Stomach (tissue), 8 donors: ENCODE measurements at regions not wholly inside any gene's neighbourhood (a gene's known extent, or its start where the extent isn't known, plus 50 kb on each side); places are given as distances from the start of the nearest gene placed in this dataset.

Experiments used
- DNase-seq, 2 donors: peaks; one replicate each; pipeline versions ENCODE4 v3.0.0 to v3.0.0-alpha.2; 2013 to 2019
- H3K27ac ChIP-seq, 5 donors: fragments of 200-600 bp in 4 of 5; sonication (generic) in 4 of 5; one replicate each; pipeline ENCODE4 v1.5.1; 2013 to 2019; ENCODE audit warnings: mild to moderate bottlenecking in 1 of 5, moderate library complexity in 1 of 5
- H3K27me3 ChIP-seq, 3 donors: fragments of 200-600 bp; sonication (generic); one replicate each; pipeline ENCODE4 v1.5.1; 2017 to 2019; ENCODE audit warnings: mixed run types in 1 of 3
- H3K36me3 ChIP-seq, 4 donors: fragments of 200-600 bp; sonication (generic); 1 replicate in 3 of 4; 2 replicates in 1 of 4; pipeline ENCODE4 v1.5.1; 2016 to 2019
- H3K4me1 ChIP-seq, 4 donors: fragments of 200-600 bp; sonication (generic); one replicate each; pipeline ENCODE4 v1.5.1; 2016 to 2019
- H3K4me3 ChIP-seq, 4 donors: fragments of 200-600 bp; sonication (generic) in 3 of 4; one replicate each; pipeline ENCODE4 v1.5.1; 2016 to 2019; ENCODE audit warnings: mild to moderate bottlenecking in 1 of 4
- H3K9me3 ChIP-seq, 4 donors: fragments of 200-600 bp; sonication (generic); one replicate each; pipeline ENCODE4 v1.5.1; 2016 to 2019
- CTCF ChIP-seq, 7 experiments: fragments of 450-650 bp in 4 of 7; fragments of 200-600 bp in 3 of 7; sonication (generic) in 3 of 7; IDR thresholded peaks; one replicate each; pipeline ENCODE4 v1.5.1; 2016 to 2019; ENCODE audit warnings: antibody characterized with exemption in 7 of 7, control low read depth in 2 of 7, mild to moderate bottlenecking in 1 of 7
- EP300 ChIP-seq: sonication (generic); formaldehyde crosslinking; IDR thresholded peaks from one replicate; pipeline ENCODE4 v1.6.1; 2017; ENCODE audit warnings: antibody characterized with exemption
- POLR2A ChIP-seq, 4 donors: fragments of 450-650 bp; IDR thresholded peaks; one replicate each; pipeline ENCODE4 v1.6.1; 2016; ENCODE audit warnings: antibody characterized with exemption in 4 of 4, control low read depth in 2 of 4, mild to moderate bottlenecking in 1 of 4, moderate library complexity in 1 of 4
- POLR2AphosphoS5 ChIP-seq, 3 donors: sonication (generic); formaldehyde crosslinking; IDR thresholded peaks; one replicate each; pipeline ENCODE4 v1.6.1; 2016; ENCODE audit warnings: antibody characterized with exemption in 3 of 3
- WGBS, 5 donors: extraction: QIAGEN DNeasy Blood & Tissue Kit in 3 of 5; methylation state at CpG; one replicate each; pipeline versions ENCODE4 v1.1.5 to v1.1.7; 2013 to 2018; 5-methylcytosine and 5-hydroxymethylcytosine counted together
- intact Hi-C: fragments of 100-400 bp; cut with DNase I; formaldehyde crosslinking; loops from one replicate; pipeline ENCODE4 v1.15.1; 2023; ENCODE audit warnings: low total_unique reads
- donor health status: healthy with polysubstance abuse.
- donor health status: Bipolar disorder and iron deficiency.
- donor health status: healthy.

GRCh38 chr6:12528581-12529363, 187.8 kb upstream of the PHACTR1 start:
- peak in 1 of 2 donors; percentile 14 for DNase-seq
- Histone ChIP-seq H3K27me3 (no peaks in the 10 kb centered on the region), H3K4me3 (no peak overlapping the region), H3K36me3 (no peaks in the 10 kb centered on the region), H3K27ac (no peak overlapping the region), H3K9me3 (peaks cover 0 to 3% (median 0%) of the 10 kb centered on the region in 4 donors), H3K4me1 (peaks cover 0 to 13% (median 0%) of the 10 kb centered on the region in 4 donors)
- TF ChIP-seq EP300 (no peak), POLR2A (IDR thresholded peaks at IDR 0.05) (no peak), POLR2AphosphoS5 (IDR thresholded peaks at IDR 0.05) (no peak), CTCF (IDR thresholded peaks at IDR 0.05) (no peak)
- WGBS, 5 donors, result 35 to 45% (median 41%) methylated on average over 8 of the region's 8 CpGs
- intact Hi-C loops, result no loop called here

DNA sequence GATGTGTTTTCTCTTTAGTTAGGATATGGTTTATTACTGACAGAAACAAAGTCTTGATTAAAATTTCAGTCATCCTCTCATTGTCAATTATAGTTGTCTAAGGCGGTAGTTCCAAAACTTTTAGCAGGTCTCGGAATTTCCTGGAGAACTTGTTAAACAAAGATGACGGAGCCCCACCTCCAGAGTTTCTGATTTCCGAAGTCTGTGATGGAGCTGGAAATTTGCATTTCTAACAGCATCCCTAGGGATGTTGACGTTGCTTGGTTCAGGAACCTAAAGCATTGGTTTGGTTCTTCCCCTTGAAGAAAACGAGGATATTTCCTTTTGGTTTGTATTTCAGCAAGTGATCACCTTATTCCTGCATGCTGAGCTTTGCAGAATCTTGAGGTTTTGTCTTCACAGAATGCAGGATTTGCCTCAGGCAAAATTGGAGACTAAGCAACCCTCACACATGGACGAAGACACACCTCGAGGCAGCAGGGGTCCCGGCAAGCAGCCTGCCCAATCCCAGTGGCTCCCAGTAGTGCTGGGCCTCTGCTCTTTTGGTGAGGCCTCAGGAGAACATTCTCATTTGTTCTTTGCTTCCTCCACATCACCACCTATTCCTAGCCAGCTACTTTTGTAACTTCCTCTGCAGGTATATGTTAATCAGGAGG, 187.1 kb upstream of the PHACTR1 start:
- intact Hi-C loops, result no loop called here
- H3K4me3 ChIP-seq, result no peak overlapping the region
- TF ChIP-seq CTCF (IDR thresholded peaks at IDR 0.05) (no peak), POLR2AphosphoS5 (IDR thresholded peaks at IDR 0.05) (no peak), POLR2A (IDR thresholded peaks at IDR 0.05) (no peak)
- H3K27ac ChIP-seq, result no peak overlapping the region
- H3K36me3 ChIP-seq, result no peaks in the 10 kb centered on the region
- 70 to 90% (median 83%) methylated on average over 9 of the region's 9 CpGs for WGBS, 5 donors
- peaks cover 0 to 13% (median 0%) of the 10 kb centered on the region in 4 donors for H3K4me1 ChIP-seq
- no peaks in the 10 kb centered on the region for H3K27me3 ChIP-seq
- H3K9me3 ChIP-seq, result peaks cover 0 to 2% (median 0%) of the 10 kb centered on the region in 4 donors
- no peak for DNase-seq

DNA sequence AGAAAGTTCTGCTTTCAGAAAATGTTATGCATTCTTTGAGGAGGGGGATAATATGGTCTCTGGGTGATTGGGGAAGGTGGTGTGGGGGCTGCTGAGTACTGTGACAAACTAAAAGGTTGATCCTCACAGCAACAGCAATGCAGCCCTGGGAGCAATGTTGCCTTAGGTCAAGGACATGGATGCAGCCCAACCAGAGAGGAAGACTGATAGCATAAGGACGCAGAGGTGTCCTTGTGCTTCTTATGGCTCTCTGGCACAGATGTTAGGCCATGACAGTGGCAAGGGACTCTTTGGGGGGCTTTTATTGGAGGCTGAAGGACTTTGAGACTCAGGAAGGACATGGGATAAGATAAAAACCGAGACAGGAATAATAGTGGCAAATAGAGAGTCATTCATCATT, 186.2 kb upstream of the PHACTR1 start:
- no peak overlapping the region for H3K4me3 ChIP-seq
- DNase-seq, result no peak
- no peak overlapping the region for H3K27ac ChIP-seq
- 56 to 77% (median 69%) methylated on average over 2 of the region's 2 CpGs for WGBS, 5 donors
- no peaks in the 10 kb centered on the region for H3K36me3 ChIP-seq
- peaks cover 0 to 13% (median 0%) of the 10 kb centered on the region in 4 donors for H3K4me1 ChIP-seq
- H3K27me3 ChIP-seq, result no peaks in the 10 kb centered on the region
- H3K9me3 ChIP-seq, result no peaks in the 10 kb centered on the region
- no peak for TF ChIP-seq CTCF (IDR thresholded peaks at IDR 0.05)
- no peak for TF ChIP-seq POLR2AphosphoS5 (IDR thresholded peaks at IDR 0.05)
- no peak for TF ChIP-seq POLR2A (IDR thresholded peaks at IDR 0.05)
- TF ChIP-seq EP300, result no peak
- intact Hi-C loops, result no loop called here

DNA sequence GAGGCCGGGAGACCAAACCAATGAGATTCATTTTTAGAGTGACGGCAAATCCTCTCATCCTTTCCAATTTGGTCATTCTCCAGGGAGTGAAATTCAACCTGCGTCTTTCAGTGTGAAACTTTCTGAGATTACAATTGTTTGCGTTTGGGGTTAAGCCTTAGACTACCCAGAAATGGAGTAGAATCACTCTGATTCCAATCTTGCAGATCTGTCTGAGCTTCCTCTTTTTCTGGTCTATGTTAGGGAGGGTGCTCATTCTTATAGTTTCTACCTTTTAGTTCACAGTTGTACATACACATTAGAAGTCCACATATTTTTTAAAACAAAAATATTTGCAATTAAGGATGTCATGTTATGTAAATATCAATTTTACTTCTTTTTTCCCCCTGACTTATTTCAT, 183.0 kb upstream of the PHACTR1 start:
- no peak overlapping the region for H3K4me3 ChIP-seq
- intact Hi-C loops, result no loop called here
- H3K36me3 ChIP-seq, result no peaks in the 10 kb centered on the region
- no peaks in the 10 kb centered on the region for H3K9me3 ChIP-seq
- TF ChIP-seq CTCF (IDR thresholded peaks at IDR 0.05) (no peak), EP300 (no peak), POLR2AphosphoS5 (IDR thresholded peaks at IDR 0.05) (no peak), POLR2A (IDR thresholded peaks at IDR 0.05) (no peak)
- WGBS, 5 donors, result 75 to 83% (median 78%) methylated on average over 4 of the region's 4 CpGs
- DNase-seq, result no peak
- H3K27me3 ChIP-seq, result no peaks in the 10 kb centered on the region
- no peak overlapping the region for H3K27ac ChIP-seq
- peaks cover 0 to 13% (median 0%) of the 10 kb centered on the region in 4 donors for H3K4me1 ChIP-seq
